NCI-H526 treated with DMSO at 0.1 percent for 48 hours (cell line): ENCODE measurements at regions not wholly inside any gene's neighbourhood (a gene's known extent, or its start where the extent isn't known, plus 50 kb on each side); places are given as distances from the start of the nearest gene placed in this dataset.
"Not testable (repeated sequence)": the region's sequence is repeated elsewhere in the genome, so short reads cannot be mapped to it uniquely, and the experiment has no call there.

Source experiments
- DNase-seq: peaks from one replicate; lab custom pipeline; 2025; lab: John Stamatoyannopoulos, UW

- DNase-seq = no peak
These were observed 89.1 kb upstream of the C1GALT1C1 start for GRCh38 chrX:120718969-120719368.

GRCh38 chrX:120702337-120702736 is 72.5 kb upstream of the C1GALT1C1 start:
- not testable (repeated sequence) for DNase-seq

- no peak for DNase-seq
These were observed 67.2 kb upstream of the C1GALT1C1 start for GRCh38 chrX:120697053-120697452.

- no peak for DNase-seq
These were observed 62.5 kb upstream of the C1GALT1C1 start for GRCh38 chrX:120692319-120692718.

GRCh38 chrX:120690941-120691340 is 61.1 kb upstream of the C1GALT1C1 start:
- no peak for DNase-seq

GRCh38 chrX:120690344-120690743 is 60.5 kb upstream of the C1GALT1C1 start:
- no peak for DNase-seq

- DNase-seq = no peak
These were observed 50.2 kb upstream of the C1GALT1C1 start for GRCh38 chrX:120680090-120680489.
